A673 (cell line): ENCODE measurements at regions not wholly inside any gene's neighbourhood (a gene's known extent, or its start where the extent isn't known, plus 50 kb on each side); places are given as distances from the start of the nearest gene placed in this dataset.

Experiments
- CTCF ChIP-seq: fragments of 300-800, 200-600 bp; sonication (generic); conservative IDR thresholded peaks from 2 replicates; pipeline ENCODE4 v1.5.1; 2017; ENCODE audit warnings: low read depth, mild to moderate bottlenecking, antibody characterized with exemption, low read length, moderate library complexity, mixed read lengths
- EZH2 ChIP-seq: fragments of 200-600 bp; sonication (generic); IDR thresholded peaks from 2 replicates; pipeline ENCODE4 v1.6.1; 2017; ENCODE audit warnings: borderline replicate concordance, low read depth, mild to moderate bottlenecking, mixed read lengths, antibody characterized with exemption, low read length; ENCODE audit not compliant: poor library complexity, severe bottlenecking

- TF ChIP-seq CTCF (no peak), EZH2 (no peak)
These were observed 158.1 kb upstream of the ADRA1B start for GRCh38 chr5:159758189-159758588.
